ENCODE measurements at regions not wholly inside any gene's neighbourhood (a gene's known extent, or its start where the extent isn't known, plus 50 kb on each side); places are given as distances from the start of the nearest gene placed in this dataset.

DNA sequence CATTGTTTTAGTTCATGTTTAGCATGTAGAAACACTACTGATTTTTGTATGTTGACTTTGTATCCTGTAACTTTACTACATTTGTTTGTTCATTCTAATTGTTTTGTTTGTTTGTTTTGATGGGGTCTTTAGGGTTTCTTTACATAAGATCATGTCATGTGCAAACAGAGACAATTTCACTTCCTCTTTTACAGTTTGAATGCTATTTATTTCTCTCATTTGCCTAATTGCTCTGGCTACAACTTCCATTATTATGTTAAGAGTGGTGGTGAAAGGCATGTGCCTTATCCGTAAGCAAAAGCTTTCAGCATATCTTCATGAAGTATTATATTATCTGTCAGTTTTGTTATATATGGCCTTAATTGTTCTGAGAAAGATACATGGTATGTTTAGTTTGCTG, 571.1 kb downstream of the PCDH7 start:
- TF ChIP-seq, protein P1, sequence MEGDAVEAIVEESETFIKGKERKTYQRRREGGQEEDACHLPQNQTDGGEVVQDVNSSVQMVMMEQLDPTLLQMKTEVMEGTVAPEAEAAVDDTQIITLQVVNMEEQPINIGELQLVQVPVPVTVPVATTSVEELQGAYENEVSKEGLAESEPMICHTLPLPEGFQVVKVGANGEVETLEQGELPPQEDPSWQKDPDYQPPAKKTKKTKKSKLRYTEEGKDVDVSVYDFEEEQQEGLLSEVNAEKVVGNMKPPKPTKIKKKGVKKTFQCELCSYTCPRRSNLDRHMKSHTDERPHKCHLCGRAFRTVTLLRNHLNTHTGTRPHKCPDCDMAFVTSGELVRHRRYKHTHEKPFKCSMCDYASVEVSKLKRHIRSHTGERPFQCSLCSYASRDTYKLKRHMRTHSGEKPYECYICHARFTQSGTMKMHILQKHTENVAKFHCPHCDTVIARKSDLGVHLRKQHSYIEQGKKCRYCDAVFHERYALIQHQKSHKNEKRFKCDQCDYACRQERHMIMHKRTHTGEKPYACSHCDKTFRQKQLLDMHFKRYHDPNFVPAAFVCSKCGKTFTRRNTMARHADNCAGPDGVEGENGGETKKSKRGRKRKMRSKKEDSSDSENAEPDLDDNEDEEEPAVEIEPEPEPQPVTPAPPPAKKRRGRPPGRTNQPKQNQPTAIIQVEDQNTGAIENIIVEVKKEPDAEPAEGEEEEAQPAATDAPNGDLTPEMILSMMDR (IDR thresholded peaks at IDR 0.05; ENCODE audit: poor library complexity): no peak
- TF ChIP-seq EZH2 (IDR thresholded peaks at IDR 0.05; ENCODE audit: borderline replicate concordance) (no peak), EZH2phosphoT487 (IDR thresholded peaks at IDR 0.05; ENCODE audit: low read depth, severe bottlenecking, unreplicated experiment) (no peak)
